ENCODE measurements at regions not wholly inside any gene's neighbourhood (a gene's known extent, or its start where the extent isn't known, plus 50 kb on each side); places are given as distances from the start of the nearest gene placed in this dataset.

DNA sequence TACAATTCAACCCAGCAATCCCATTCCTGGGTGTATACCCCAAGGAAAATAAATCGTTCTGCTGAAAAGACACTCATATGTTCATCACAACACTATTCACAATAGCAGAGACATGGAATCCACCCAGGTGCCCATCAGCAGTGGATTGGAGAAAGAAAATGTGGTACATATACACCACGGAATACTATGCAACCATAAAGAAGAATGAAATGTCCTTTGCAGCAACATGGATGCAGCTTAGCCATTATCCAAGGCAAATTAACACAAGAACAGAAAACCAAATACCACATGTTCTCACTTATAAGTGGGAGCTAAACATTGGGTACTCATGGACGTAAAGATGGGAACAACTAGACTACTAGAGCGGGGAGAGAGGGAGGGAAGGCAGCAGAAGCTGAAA, 207.8 kb downstream of the GATA3 start:
- Histone ChIP-seq H3K4me3 (ENCODE audit: low read depth in 1 of 5, low read length in 5 of 5) (no peak overlapping the region), H3K36me3 (ENCODE audit: control insufficient read depth in 5 of 5, insufficient read depth in 5 of 5, low read length in 5 of 5) (no peaks in the 10 kb centered on the region), H3K9me3 (ENCODE audit: control insufficient read depth in 5 of 5, low read length in 5 of 5) (peaks cover 7 to 11% (median 9%) of the 10 kb centered on the region in 5 donors), H3K27me3 (ENCODE audit: control insufficient read depth in 5 of 5, insufficient read depth in 4 of 5, low read length in 5 of 5) (no peaks in the 10 kb centered on the region), H3K9ac (ENCODE audit: low read length in 5 of 5) (no peak overlapping the region), H3K27ac (ENCODE audit: low read depth, low read length) (no peak overlapping the region), H3K4me1 (ENCODE audit: control insufficient read depth in 5 of 5, insufficient read depth in 5 of 5, low read length in 5 of 5) (no peaks in the 10 kb centered on the region)

DNA sequence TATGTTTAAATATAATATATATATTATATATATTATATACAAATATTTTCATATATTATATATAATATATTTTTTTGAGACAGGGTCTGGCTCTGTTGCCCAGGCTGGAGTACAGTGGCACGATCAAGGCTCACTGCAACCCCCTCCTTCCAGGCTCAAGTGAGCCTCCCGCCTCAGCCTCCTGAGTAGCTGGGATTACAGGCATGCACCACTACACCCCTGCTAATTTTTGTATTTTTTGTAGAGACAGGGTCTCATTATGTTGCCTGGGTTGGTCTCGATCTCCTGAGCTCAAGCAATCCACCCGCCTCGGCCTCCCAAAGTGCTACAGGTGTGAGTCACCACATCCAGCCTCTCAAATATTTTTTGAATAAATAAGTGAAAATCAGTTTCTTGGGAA, 215.5 kb downstream of the GATA3 start:
- Histone ChIP-seq H3K27ac (ENCODE audit: low read depth, low read length) (no peak overlapping the region), H3K4me3 (ENCODE audit: low read depth in 1 of 5, low read length in 5 of 5) (no peak overlapping the region), H3K9me3 (ENCODE audit: control insufficient read depth in 5 of 5, low read length in 5 of 5) (no peaks in the 10 kb centered on the region), H3K27me3 (ENCODE audit: control insufficient read depth in 5 of 5, insufficient read depth in 4 of 5, low read length in 5 of 5) (no peaks in the 10 kb centered on the region), H3K36me3 (ENCODE audit: control insufficient read depth in 5 of 5, insufficient read depth in 5 of 5, low read length in 5 of 5) (no peaks in the 10 kb centered on the region), H3K4me1 (ENCODE audit: control insufficient read depth in 5 of 5, insufficient read depth in 5 of 5, low read length in 5 of 5) (peaks cover 0 to 6% (median 0%) of the 10 kb centered on the region in 5 donors), H3K9ac (ENCODE audit: low read length in 5 of 5) (no peak overlapping the region)

DNA sequence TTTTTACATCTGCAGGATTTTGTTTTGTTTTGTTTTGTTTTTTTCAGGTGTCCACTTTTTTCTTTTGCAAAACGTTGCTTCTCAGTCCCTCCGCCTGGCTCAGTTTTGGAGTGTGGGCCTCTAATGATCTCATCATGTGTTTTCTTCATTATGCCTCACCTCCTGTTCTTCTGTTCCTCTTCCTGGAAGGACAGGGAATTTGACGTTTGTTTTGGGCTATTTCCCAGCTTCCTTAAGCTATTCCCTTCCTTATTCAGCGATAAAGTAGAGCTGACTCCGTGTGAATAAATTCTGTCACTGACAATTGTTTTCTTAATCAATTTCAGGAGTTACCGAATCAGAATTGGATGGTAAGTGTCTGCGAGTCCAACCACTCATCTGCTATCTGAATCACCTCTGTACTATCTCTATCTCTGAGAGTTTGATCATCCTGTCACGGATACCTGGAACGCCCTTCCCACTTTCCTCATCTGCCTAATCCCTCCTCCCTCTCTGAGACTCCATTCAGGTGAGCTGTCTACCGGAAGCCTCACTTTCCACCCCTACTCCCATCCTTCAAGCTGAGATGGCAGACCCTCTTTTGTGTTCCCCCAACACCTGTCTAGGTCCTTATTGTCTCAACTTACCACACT, 218.4 kb downstream of the GATA3 start:
- Histone ChIP-seq H3K27me3 (ENCODE audit: control insufficient read depth in 5 of 5, insufficient read depth in 4 of 5, low read length in 5 of 5) (no peaks in the 10 kb centered on the region), H3K36me3 (ENCODE audit: control insufficient read depth in 5 of 5, insufficient read depth in 5 of 5, low read length in 5 of 5) (no peaks in the 10 kb centered on the region), H3K4me1 (ENCODE audit: control insufficient read depth in 5 of 5, insufficient read depth in 5 of 5, low read length in 5 of 5) (peaks cover 0 to 6% (median 0%) of the 10 kb centered on the region in 5 donors), H3K27ac (ENCODE audit: low read depth, low read length) (no peak overlapping the region), H3K9ac (ENCODE audit: low read length in 5 of 5) (no peak overlapping the region), H3K9me3 (ENCODE audit: control insufficient read depth in 5 of 5, low read length in 5 of 5) (no peaks in the 10 kb centered on the region), H3K4me3 (ENCODE audit: low read depth in 1 of 5, low read length in 5 of 5) (no peak overlapping the region)

DNA sequence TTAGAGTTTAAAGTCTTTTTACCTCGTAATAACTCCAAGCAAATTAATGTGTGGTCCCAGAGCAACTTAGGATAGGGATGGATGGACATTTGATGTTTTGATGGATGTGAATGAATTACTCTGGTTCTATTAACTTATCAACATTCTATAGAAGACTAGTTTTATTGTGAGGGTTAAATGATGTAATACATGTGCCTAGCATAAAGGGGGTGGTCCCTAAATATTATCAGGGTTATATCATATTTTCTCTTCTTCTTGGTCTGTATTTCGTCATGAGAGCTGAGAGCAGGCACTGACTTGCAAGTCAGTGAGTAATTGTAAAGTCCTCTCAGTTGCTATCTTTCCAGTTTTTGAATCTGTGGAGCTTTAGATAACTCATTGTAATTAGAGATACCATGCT, 219.3 kb downstream of the GATA3 start:
- H3K4me3 ChIP-seq (ENCODE audit: low read depth in 1 of 5, low read length in 5 of 5): no peak overlapping the region
- H3K9ac ChIP-seq (ENCODE audit: low read length in 5 of 5): no peak overlapping the region
- H3K36me3 ChIP-seq (ENCODE audit: control insufficient read depth in 5 of 5, insufficient read depth in 5 of 5, low read length in 5 of 5): no peaks in the 10 kb centered on the region
- H3K4me1 ChIP-seq (ENCODE audit: control insufficient read depth in 5 of 5, insufficient read depth in 5 of 5, low read length in 5 of 5): peaks cover 0 to 6% (median 0%) of the 10 kb centered on the region in 5 donors
- no peaks in the 10 kb centered on the region for H3K27me3 ChIP-seq (ENCODE audit: control insufficient read depth in 5 of 5, insufficient read depth in 4 of 5, low read length in 5 of 5)
- no peak overlapping the region for H3K27ac ChIP-seq (ENCODE audit: low read depth, low read length)
- H3K9me3 ChIP-seq (ENCODE audit: control insufficient read depth in 5 of 5, low read length in 5 of 5): no peaks in the 10 kb centered on the region

DNA sequence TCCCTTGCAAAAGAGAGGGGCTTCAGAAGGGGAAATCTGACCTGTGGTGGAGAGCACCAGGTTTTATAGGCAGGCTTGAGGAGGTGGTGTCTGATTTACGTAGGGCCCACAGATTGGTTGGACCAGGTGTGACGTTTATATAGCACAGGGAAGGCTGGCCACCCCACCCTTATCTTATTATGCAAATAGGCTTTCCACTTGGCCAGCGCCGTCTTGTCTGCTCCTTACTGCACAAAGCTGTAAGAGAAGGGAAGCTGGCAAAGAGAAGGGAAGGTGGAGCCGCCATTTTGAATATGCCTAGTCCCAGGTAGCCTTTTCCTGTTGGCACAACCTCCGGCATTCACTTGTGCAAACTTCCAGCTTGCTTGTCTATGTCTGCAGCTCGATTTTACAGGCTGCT, 221.4 kb downstream of the GATA3 start:
- H3K9me3 ChIP-seq (ENCODE audit: control insufficient read depth in 5 of 5, low read length in 5 of 5): no peaks in the 10 kb centered on the region
- no peaks in the 10 kb centered on the region for H3K27me3 ChIP-seq (ENCODE audit: control insufficient read depth in 5 of 5, insufficient read depth in 4 of 5, low read length in 5 of 5)
- H3K4me1 ChIP-seq (ENCODE audit: control insufficient read depth in 5 of 5, insufficient read depth in 5 of 5, low read length in 5 of 5): peaks cover 0 to 6% (median 0%) of the 10 kb centered on the region in 5 donors
- no peaks in the 10 kb centered on the region for H3K36me3 ChIP-seq (ENCODE audit: control insufficient read depth in 5 of 5, insufficient read depth in 5 of 5, low read length in 5 of 5)
- no peak overlapping the region for H3K4me3 ChIP-seq (ENCODE audit: low read depth in 1 of 5, low read length in 5 of 5)
- no peak overlapping the region for H3K27ac ChIP-seq (ENCODE audit: low read depth, low read length)
- H3K9ac ChIP-seq (ENCODE audit: low read length in 5 of 5): no peak overlapping the region

DNA sequence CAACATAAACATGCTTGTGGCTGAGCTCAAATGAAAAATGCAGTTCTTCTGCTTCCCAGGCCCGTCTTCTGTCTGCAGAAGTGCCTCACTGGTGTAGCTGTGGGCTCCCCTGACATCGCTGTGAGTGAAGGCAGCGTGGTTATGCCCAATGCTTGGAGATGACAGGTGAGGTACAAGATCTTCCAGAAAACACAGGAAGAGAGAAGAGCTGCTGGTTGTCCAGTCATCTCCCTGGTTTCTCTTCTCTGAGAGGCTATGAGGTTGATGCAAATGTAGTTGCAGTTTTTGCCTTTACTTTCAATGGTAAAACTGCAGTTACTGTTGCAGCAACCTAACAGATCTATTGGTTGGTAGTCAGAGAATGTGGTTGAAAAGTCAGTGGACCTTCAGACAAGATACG, 223.6 kb downstream of the GATA3 start:
- H3K27ac ChIP-seq (ENCODE audit: low read depth, low read length): no peak overlapping the region
- no peaks in the 10 kb centered on the region for H3K9me3 ChIP-seq (ENCODE audit: control insufficient read depth in 5 of 5, low read length in 5 of 5)
- H3K27me3 ChIP-seq (ENCODE audit: control insufficient read depth in 5 of 5, insufficient read depth in 4 of 5, low read length in 5 of 5): peaks cover 0 to 3% (median 0%) of the 10 kb centered on the region in 5 donors
- H3K4me3 ChIP-seq (ENCODE audit: low read depth in 1 of 5, low read length in 5 of 5): no peak overlapping the region
- no peak overlapping the region for H3K9ac ChIP-seq (ENCODE audit: low read length in 5 of 5)
- H3K4me1 ChIP-seq (ENCODE audit: control insufficient read depth in 5 of 5, insufficient read depth in 5 of 5, low read length in 5 of 5): peaks cover 0 to 3% (median 0%) of the 10 kb centered on the region in 5 donors
- H3K36me3 ChIP-seq (ENCODE audit: control insufficient read depth in 5 of 5, insufficient read depth in 5 of 5, low read length in 5 of 5): no peaks in the 10 kb centered on the region

DNA sequence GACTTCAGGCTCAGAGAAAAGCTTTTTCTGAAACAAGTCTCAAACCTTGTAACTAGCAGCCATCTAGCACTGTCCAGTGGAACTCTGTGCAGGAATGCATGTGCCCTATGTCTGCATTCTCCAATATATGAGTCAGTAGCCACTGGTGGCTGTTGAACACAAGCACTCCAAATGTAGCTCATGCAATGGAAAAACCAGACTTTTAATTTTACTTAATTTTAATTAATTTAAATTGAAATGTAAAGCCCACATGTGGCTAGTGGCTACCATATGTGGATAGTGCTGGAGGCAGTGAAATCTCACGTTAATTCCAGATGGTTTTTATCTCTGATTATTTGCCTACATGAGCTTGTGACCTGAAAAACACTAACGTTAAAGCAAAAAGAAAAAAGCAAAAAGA, 225.1 kb downstream of the GATA3 start:
- Histone ChIP-seq H3K9ac (ENCODE audit: low read length in 5 of 5) (no peak overlapping the region), H3K27me3 (ENCODE audit: control insufficient read depth in 5 of 5, insufficient read depth in 4 of 5, low read length in 5 of 5) (peaks cover 0 to 3% (median 2%) of the 10 kb centered on the region in 5 donors), H3K27ac (ENCODE audit: low read depth, low read length) (no peak overlapping the region), H3K4me3 (ENCODE audit: low read depth in 1 of 5, low read length in 5 of 5) (no peak overlapping the region), H3K9me3 (ENCODE audit: control insufficient read depth in 5 of 5, low read length in 5 of 5) (no peaks in the 10 kb centered on the region), H3K36me3 (ENCODE audit: control insufficient read depth in 5 of 5, insufficient read depth in 5 of 5, low read length in 5 of 5) (no peaks in the 10 kb centered on the region), H3K4me1 (ENCODE audit: control insufficient read depth in 5 of 5, insufficient read depth in 5 of 5, low read length in 5 of 5) (peaks cover 0 to 2% (median 0%) of the 10 kb centered on the region in 5 donors)

DNA sequence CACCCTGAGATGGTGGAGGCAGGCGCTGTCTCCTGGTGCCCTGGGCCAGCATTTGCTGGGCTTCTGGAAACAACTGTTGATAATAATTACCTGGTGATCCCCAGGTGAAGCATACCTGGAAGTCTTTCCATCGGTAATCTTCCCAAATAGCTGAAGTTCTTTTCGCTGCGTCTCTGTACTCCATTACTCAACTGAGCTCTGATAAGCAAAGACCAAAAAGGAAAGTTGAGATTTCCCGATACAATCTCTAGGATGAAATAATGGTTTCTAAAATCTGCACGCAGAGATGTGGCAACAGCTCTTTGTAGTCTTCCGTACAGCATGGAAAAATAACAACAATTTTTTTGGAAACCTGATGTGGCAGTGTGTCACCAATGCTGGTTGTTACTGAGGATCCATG, 226.5 kb downstream of the GATA3 start:
- Histone ChIP-seq H3K9ac (ENCODE audit: low read length in 5 of 5) (no peak overlapping the region), H3K27me3 (ENCODE audit: control insufficient read depth in 5 of 5, insufficient read depth in 4 of 5, low read length in 5 of 5) (peaks cover 0 to 3% (median 2%) of the 10 kb centered on the region in 5 donors), H3K4me3 (ENCODE audit: low read depth in 1 of 5, low read length in 5 of 5) (no peak overlapping the region), H3K36me3 (ENCODE audit: control insufficient read depth in 5 of 5, insufficient read depth in 5 of 5, low read length in 5 of 5) (no peaks in the 10 kb centered on the region), H3K27ac (ENCODE audit: low read depth, low read length) (no peak overlapping the region), H3K4me1 (ENCODE audit: control insufficient read depth in 5 of 5, insufficient read depth in 5 of 5, low read length in 5 of 5) (peaks cover 0 to 2% (median 0%) of the 10 kb centered on the region in 5 donors), H3K9me3 (ENCODE audit: control insufficient read depth in 5 of 5, low read length in 5 of 5) (no peaks in the 10 kb centered on the region)

DNA sequence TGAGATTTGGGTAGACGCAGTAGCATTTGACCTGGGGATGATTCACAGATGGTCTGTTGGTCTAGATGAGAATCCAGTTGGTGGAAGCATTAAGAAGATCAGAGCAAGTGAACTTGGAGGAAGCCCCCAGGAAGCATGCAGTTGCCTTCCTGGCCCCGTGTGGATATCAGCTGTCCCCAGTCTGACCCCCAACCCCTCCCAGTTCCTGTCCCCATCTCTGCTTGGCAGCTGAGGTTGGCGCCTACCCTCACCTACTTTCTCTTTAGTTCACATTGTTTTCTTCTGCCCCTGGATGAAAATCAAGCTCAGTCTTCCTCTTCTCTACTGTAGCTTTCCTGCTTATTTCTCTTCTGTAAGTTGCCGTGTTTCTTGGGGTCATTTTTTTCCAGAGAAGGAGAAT, 227.9 kb downstream of the GATA3 start:
- H3K4me1 ChIP-seq (ENCODE audit: control insufficient read depth in 5 of 5, insufficient read depth in 5 of 5, low read length in 5 of 5): peaks cover 0 to 2% (median 0%) of the 10 kb centered on the region in 5 donors
- H3K4me3 ChIP-seq (ENCODE audit: low read depth in 1 of 5, low read length in 5 of 5): no peak overlapping the region
- no peaks in the 10 kb centered on the region for H3K36me3 ChIP-seq (ENCODE audit: control insufficient read depth in 5 of 5, insufficient read depth in 5 of 5, low read length in 5 of 5)
- no peaks in the 10 kb centered on the region for H3K9me3 ChIP-seq (ENCODE audit: control insufficient read depth in 5 of 5, low read length in 5 of 5)
- H3K27me3 ChIP-seq (ENCODE audit: control insufficient read depth in 5 of 5, insufficient read depth in 4 of 5, low read length in 5 of 5): peaks cover 0 to 3% (median 2%) of the 10 kb centered on the region in 5 donors
- H3K9ac ChIP-seq (ENCODE audit: low read length in 5 of 5): no peak overlapping the region
- H3K27ac ChIP-seq (ENCODE audit: low read depth, low read length): no peak overlapping the region

DNA sequence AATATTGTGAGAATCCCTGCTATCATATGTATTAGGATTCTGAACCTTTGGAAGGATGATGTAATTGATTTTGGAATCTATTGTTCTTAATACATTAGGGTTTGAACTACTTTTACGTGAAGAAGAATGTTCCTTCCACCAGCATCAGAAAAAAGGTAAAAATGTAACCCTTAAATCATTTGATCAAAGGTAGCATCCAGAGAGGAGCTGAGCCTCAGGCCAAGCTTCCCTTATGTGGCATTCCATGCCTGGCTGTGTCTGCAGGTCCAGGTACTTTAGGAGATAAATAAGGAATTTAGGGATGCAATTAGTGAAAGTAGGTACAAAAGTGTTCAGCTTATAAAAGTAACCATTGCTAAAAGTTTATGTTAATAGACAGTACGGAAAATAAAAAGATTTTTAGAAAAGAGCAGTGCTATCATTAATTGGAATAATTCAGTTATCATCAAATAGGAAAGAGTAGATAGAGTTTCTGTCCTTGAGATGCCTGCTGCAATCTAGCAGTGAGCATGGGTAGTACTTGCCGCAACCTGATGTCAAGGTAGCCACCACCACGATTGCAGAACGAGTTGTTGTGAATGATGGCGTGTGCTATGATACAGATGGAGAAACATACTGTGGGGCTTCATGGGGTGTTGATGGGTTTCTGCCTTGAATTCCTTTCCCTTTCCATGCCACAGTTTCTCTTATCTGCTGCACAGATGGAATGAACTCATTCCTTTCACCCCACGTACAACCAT, 228.8 kb downstream of the GATA3 start:
- H3K4me3 ChIP-seq (ENCODE audit: low read depth in 1 of 5, low read length in 5 of 5): no peak overlapping the region
- H3K9ac ChIP-seq (ENCODE audit: low read length in 5 of 5): no peak overlapping the region
- H3K27ac ChIP-seq (ENCODE audit: low read depth, low read length): no peak overlapping the region
- no peaks in the 10 kb centered on the region for H3K36me3 ChIP-seq (ENCODE audit: control insufficient read depth in 5 of 5, insufficient read depth in 5 of 5, low read length in 5 of 5)
- peaks cover 0 to 3% (median 2%) of the 10 kb centered on the region in 5 donors for H3K27me3 ChIP-seq (ENCODE audit: control insufficient read depth in 5 of 5, insufficient read depth in 4 of 5, low read length in 5 of 5)
- peaks cover 0 to 2% (median 0%) of the 10 kb centered on the region in 5 donors for H3K4me1 ChIP-seq (ENCODE audit: control insufficient read depth in 5 of 5, insufficient read depth in 5 of 5, low read length in 5 of 5)
- H3K9me3 ChIP-seq (ENCODE audit: control insufficient read depth in 5 of 5, low read length in 5 of 5): no peaks in the 10 kb centered on the region
